ENCODE measurements at regions not wholly inside any gene's neighbourhood (a gene's known extent, or its start where the extent isn't known, plus 50 kb on each side); places are given as distances from the start of the nearest gene placed in this dataset.

GRCh38 chr2:198324071-198324470 is 519.7 kb downstream of the PLCL1 start:
- TF ChIP-seq CTCF (IDR thresholded peaks at IDR 0.05) (no peak), POLR2A (IDR thresholded peaks at IDR 0.05; ENCODE audit: low read depth) (no peak)

All from esophagus muscularis mucosa (tissue), 3 donors.